Stimulated activated CD4-positive, alpha-beta T cell treated with anti-CD3 and anti-CD28 coated beads, Interleukin-1b, Interleukin-23, amount 100 ng/mL, for 48 hours (primary cell): ENCODE measurements at regions not wholly inside any gene's neighbourhood (a gene's known extent, or its start where the extent isn't known, plus 50 kb on each side); places are given as distances from the start of the nearest gene placed in this dataset.

Source experiments
- DNase-seq: peaks from one replicate; pipeline ENCODE4 v3.0.0-alpha.2; 2020

DNA sequence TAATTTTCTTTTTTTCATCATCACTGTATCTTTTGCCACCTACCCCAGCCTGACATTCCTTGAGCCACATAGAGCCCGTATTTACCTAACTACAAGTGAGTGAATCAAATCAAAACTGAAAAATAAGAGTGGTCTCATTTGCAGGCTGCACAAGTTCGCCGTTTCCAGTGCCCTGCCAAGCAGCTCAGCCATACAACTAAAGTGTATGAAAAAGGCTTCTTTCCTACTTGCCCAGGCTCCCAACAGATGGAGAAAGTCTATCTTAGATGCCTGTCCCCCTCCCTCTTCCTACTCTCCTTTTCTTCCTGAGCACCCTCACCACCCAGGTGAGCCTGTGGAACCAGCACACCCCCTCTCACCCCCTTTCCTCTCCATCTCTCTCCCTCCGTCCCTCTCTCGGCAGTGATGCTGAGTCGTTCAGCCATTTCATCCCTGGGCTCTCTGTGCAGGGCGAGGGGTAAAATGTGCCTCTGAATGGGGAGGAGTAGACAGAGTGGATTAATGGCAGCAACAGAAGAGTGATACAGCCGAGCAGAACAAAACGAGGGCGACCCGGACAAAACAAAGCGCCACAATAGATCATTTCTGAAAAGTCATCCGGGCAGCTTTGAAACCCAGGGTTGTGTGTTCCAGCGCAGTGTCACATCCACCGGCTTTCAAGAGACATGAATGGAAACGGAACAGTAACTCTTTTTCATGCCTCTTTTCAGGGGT is 65.0 kb upstream of the POU3F3 start:
- DNase-seq: no peak

DNA sequence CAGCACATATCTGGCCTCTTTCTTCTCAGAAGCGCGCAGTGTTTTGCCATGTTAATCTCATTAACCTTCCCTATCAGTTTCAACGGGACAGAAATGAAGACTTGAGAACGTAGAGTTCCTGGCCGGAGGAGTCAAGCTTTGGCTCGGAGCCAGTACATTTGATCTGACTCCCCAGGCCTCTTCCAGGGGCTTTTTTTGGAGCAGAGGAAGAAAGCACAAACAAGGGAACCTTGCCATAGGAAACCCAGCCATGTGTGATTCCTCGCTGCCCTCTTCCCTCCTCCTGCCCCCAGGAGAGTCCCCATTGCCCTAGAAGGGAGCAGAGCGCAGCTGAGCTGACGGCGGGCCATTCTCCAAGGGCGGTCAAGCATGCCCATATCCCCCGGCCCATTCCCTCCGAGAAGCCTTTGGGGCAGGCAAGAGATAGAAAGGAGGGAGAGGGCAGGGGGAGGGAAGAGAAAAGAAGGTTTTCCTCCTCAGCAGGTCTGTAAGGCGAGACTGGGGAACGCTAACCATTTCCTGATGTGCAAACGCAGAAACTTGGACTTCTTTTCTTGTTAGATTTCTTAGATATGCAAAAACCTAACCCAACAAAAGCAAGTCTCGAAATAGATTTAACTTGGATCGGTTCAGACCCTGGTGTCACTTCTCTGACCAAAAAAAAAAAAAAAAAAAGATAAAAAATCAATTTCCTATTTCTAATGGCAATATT is 63.7 kb upstream of the POU3F3 start:
- no peak for DNase-seq

DNA sequence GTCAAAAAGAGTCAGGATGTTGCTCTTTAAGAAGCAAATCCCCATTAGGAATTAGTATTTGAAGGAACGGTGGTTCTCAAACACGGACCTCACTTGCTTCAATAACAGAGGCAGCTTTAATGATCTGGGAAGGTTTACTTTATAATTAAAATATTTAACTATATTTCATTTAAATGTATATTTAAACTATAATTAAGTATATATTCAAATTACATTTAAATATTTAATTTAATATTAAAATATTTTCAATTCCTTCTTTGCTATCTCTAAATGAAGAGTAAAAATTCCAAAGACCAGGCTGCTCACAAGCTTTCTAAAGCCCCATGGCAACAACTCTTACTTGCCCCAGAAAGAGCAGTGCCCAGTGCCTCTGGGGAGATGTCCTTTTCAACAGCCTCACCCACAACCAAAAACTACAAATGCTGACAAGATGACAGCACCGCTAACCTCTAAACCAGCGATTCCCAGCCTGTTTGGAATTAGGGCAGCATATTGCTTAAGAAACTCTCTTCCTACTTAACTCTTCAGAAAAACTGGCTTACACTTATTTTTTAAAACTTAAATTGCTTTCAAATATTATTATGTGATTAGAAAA is 62.9 kb upstream of the POU3F3 start:
- no peak for DNase-seq

DNA sequence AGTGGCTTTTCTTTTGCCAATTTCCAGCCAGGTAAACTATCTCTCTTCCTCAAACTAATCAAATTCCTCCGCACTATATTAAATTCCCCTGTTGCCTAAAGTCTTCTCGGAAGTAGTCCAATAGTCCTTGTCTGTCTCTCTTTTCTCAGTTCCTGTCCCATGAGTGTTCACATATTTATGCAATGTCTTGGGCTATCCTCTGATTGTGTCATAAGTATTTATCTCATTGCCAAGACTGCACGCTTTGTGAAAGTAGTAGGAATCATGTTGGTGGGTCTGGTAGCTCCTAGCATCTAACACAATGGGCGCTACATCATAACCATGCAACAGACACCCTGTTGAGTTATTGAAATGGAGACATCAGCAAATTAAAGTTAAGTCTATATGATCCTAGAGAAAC is 59.9 kb upstream of the POU3F3 start:
- no peak for DNase-seq

DNA sequence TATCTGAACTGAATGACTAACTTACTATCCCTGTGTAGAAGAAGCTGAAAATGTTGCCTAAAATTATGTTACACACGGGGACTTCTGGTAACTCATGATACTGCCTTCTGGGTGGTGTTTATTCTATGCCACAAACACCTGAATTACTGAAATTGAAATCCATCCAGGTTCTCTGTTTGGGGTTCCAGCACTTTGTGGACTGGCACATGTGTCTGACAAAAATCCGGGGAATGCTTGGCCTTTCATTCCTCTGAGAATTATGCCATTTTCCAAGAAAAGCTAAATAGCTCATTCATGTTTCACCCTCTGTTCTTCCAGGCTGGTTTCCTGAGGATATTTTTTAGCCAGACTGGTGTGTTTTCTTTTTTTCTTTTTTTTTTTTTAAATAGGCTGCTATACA is 59.5 kb upstream of the POU3F3 start:
- no peak for DNase-seq
